NAMALWA (cell line): ENCODE measurements at regions not wholly inside any gene's neighbourhood (a gene's known extent, or its start where the extent isn't known, plus 50 kb on each side); places are given as distances from the start of the nearest gene placed in this dataset.

Experiments
- DNase-seq: peaks from one replicate; pipeline ENCODE4 v3.0.0-alpha.2; 2015; ENCODE audit warnings: low spot score

DNA sequence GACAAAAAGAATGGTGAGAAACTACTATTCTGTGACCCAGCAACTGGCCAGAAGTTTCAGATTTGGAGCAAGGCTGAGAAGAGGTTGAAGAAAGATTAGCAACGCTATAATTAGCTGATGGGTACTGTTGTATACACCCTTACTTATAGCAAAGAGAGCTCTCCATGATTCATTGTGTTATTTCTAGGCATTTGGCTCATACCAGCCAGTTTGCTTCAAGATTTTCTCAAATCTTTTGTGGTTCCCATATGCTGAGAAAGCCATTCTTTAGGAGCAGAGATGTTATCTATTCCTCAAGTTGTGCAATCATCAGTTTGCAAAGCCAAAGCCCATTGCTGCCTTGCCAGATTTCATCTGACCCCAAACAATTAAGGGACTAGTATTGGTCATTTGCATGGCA, 179.4 kb downstream of the ETS1 start:
- DNase-seq = no peak

GRCh38 chr11:128405714-128406662, 181.4 kb downstream of the ETS1 start:
- no peak for DNase-seq

DNA sequence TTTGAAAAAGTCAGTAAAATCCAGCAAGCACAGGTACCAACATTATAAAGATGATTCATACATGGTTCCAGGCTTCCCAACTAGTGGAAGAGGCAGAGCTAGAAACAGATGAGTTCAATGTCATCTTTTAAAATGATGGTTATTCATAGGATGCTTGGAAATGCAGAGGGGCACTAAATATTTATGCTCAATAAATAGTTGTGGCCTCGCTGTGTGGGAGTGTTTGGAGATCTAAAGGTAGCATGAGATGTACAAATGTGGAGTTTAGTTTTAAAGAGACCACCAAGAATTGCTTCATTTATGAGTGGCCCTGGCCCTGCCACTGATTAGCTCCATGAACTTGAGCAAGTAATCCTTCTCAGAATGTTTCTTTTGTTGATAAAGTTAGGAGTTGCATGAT, 182.2 kb downstream of the ETS1 start:
- DNase-seq = no peak

DNA sequence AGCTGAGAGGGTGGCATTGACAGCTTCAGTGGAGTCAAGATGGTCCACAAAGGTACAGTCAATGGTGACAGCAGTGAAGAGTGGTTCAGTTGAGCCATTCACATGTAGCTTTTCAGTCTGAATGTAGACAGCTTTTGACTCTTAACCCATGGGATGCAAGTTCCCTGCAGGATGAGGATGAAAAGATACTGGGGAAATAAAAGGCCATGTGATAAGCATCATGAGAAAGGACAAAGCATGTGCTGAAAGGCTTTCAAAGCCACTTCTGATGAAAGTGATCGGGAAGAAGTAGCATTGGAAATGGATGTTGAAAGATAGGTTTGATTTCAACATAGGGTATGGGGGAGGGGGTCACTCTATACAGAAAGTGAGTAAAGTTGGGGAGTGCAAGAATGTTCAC, 182.9 kb downstream of the ETS1 start:
- no peak for DNase-seq

- no peak for DNase-seq
Measured at GRCh38 chr11:128400382-128401203, 186.8 kb downstream of the ETS1 start.

- peak; percentile 43 for DNase-seq
Measured at GRCh38 chr11:128399251-128400121, 187.9 kb downstream of the ETS1 start.

GRCh38 chr11:128398517-128399250, 188.7 kb downstream of the ETS1 start:
- peak; percentile 27 for DNase-seq

DNA sequence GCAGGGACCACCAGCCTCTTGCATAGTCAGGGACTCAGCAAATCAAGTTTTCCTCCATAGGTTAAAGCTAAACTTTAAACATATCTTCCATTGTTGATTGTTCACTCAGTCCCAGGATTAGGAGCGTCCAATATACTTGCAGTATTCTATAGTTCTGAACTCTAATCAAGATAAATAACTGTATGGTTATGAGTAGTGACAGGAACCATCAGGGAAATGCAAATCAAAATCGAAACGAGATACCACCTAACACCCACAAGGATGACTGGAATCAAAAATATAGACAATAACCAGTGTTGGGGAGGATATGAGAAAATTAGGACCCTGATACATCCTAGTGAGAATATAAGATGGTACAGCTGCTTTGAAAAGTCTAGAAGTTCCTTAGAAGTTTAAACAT, 190.0 kb downstream of the ETS1 start:
- DNase-seq = no peak

DNA sequence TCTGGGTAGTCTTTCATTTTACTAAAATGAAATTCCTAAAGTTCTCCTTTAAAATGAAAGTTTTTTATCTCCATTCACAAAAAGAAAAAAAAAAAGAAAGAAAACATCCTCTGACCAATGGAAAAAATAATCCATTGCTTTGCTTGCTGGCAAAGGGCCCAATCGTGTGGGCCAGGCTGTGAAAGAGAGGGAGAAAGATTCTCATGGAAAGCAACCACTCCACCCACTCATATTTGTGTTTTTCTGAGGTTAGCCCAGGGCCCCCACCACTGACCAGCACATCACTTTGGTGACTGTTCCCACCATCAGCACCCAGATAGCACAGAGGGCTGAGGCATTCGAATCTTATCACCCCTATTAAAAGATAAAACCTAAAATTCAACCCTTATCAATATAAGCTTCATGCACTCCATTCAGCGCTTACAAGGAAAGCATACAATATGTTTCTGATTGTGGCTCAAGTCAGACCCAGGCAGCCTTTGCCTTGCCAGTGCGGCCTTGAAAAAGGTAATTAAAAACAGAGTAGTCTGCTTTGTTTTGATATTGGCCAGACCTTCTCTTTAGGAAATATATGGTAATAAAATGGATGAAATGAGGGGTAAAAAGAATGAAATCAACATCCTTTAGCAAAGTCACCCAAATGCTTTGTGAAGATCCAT, 192.8 kb downstream of the ETS1 start:
- no peak for DNase-seq

GRCh38 chr11:128392259-128392658, 195.1 kb downstream of the ETS1 start:
- DNase-seq = no peak

- no peak for DNase-seq
Measured at GRCh38 chr11:128391811-128392210, 195.5 kb downstream of the ETS1 start.

DNA sequence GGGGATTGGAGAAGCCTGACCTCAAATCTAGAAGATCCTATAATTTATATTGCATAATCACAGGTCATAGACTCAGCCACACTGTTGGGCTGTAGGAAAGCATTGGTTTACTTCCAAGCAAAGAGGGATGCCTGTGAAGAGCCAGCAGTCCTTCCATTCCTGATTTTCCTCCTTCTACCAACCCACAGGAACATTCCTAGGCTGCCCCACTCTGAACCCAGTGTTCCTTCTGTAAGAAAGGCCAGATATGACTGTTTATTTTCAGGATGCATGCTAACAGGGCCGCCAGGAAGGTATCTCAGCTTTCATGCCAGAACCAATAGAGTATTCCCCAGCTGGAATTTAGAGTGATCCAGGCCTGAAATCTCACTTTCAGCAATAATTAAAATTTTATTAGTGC, 197.1 kb downstream of the ETS1 start:
- DNase-seq = no peak

DNA sequence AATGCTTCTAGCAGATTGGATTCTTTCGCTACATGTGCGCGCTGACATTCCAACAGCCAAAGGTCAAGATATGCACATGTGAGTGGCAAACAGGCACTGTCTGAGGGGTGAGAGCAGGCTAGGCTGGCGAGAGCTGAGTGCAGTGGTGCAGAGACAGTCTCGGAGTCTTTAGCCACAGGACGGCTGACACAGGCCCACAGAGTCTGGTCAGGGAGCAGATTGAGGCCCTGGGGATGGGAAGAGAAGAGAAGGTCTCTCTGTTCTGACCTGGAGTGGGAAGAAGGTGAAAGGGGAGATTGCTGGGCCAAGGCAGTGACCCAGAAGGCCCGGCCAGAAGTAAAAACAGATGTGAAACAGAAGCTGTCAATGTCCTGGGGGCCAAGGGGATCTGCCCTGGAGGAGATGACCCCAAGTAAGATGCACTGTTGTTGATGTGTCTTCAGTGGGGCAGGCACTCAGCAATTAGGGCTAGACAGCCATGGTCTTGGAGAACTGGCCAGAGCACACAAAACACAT, 197.8 kb downstream of the ETS1 start:
- no peak for DNase-seq

DNA sequence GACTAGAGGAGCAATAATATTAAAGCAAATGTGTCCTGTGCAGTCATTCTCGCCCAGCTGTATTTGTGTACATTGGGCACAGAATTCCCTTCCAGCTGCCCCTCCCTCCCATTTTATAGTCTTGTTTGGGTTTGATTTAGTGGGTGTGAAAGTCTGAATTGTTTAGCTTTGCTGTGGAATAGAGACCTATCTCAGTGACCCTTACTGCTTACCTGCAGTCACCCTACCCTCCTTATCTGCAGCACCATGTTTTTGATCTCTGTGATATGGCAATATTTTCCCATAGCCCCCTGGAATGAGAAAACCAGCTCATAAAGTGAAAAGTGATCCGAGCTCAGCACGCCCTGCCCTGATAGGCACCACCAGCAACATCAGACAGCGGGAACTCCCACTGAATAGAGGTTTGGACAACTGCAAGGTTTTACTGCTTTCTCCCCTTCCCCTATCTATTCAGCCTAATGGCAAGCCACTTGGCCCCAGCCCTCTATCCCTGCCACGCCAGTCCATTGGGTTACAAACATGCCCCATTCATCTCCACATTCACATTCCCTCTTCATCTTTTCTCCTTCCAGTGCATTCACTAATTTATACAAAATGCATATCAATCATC, 199.0 kb downstream of the ETS1 start:
- no peak for DNase-seq

- DNase-seq = no peak
Measured at GRCh38 chr11:128379587-128380580, 207.5 kb downstream of the ETS1 start.

DNA sequence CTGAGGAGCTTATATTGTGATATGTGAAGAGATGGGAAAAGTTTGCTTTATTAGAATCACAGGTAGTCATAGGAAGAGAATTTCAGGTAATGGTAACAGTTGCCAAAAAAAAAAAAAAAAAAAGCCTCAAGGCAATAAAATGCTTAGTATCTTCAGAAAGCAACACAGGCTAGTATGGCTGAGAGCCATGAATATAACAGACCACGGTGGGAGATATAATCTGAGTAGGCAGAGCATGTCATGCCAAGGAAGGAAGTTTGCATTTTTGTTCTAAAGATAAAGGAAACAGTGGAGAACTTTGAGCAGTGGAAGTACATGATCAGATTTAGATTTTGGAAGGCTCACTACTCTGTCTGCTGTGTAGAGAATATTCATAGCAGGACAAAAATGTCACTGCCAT, 211.4 kb downstream of the ETS1 start:
- DNase-seq = no peak

DNA sequence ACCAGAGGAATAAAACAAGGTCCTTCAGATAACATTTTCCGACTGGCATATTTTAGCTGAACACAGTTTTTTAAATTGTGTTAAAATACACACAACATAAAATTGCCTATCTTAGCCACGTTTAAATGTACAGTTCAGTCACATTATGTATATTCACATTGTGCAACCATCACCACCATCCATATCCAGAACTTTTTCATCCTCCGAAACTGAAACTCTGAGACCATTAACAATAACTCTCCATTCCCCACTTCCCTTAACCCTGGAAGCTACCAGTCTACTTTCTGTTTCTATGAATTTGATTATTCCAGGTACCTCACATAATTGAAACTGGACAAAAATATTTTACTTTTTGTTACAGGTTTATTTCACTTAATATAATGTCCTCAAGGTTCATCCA, 213.3 kb downstream of the ETS1 start:
- DNase-seq = no peak

DNA sequence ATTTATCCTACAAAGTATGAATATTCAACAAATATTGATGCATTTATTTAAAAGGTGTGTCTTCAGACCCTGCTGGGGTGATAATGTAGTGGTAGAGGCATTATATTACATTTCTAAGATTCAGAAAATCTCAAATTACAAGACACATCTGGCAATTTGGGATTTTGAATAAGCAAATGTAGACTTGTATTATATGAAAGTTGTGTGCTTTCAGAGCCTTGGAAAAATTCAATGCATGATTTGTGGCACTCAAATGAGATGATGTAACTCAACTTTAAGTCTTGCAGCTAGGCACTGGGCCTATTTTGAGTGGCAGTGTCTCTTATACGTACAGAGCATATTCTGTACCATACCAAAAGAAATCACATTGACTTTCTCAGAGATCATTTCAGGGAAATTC, 214.4 kb downstream of the ETS1 start:
- DNase-seq = no peak

DNA sequence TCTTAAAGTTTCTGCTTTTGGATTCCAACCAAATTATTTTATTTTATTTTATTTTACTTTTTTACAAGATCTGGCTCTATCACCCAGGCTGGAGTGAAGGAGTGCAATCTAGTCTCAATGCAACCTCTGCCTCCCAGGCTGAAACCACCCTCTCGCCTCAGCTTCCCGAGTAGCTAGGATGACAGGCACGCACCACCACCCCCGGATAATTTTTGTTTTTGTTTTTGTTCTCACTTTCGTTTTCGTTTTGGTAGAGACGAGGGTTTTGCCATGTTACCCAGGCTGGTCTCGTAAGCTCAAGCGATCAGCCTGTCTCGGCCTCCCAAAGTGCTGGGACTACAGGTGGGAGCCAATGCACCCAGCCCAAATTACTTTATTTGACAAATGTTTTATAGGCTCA, 219.8 kb downstream of the ETS1 start:
- peak; percentile 59 for DNase-seq
